Coronary artery (tissue), 2 donors: ENCODE measurements at regions not wholly inside any gene's neighbourhood (a gene's known extent, or its start where the extent isn't known, plus 50 kb on each side); places are given as distances from the start of the nearest gene placed in this dataset.

Experiments
- DNase-seq: peaks from one replicate; pipeline ENCODE4 v3.0.0-alpha.2; 2017; ENCODE audit warnings: low spot score
- H3K27ac ChIP-seq, 2 donors: fragments of 200-600 bp; sonication (generic); one replicate each; pipeline ENCODE4 v1.5.1; 2016 to 2019
- H3K4me3 ChIP-seq: fragments of 200-600 bp; sonication (generic); 2 replicates; pipeline ENCODE4 v1.5.1; 2016; ENCODE audit warnings: mild to moderate bottlenecking, moderate library complexity
- TF ChIP-seq, protein P1 (sequence below): fragments of 200-600 bp; sonication (generic); IDR thresholded peaks from one replicate; pipeline ENCODE4 v1.5.1; 2019; ENCODE audit warnings: antibody characterized with exemption

GRCh38 chr13:80721689-80722088 is 380.8 kb upstream of the SPRY2 start:
- no peak overlapping the region for H3K27ac ChIP-seq
- no peak for DNase-seq
- TF ChIP-seq, protein P1, sequence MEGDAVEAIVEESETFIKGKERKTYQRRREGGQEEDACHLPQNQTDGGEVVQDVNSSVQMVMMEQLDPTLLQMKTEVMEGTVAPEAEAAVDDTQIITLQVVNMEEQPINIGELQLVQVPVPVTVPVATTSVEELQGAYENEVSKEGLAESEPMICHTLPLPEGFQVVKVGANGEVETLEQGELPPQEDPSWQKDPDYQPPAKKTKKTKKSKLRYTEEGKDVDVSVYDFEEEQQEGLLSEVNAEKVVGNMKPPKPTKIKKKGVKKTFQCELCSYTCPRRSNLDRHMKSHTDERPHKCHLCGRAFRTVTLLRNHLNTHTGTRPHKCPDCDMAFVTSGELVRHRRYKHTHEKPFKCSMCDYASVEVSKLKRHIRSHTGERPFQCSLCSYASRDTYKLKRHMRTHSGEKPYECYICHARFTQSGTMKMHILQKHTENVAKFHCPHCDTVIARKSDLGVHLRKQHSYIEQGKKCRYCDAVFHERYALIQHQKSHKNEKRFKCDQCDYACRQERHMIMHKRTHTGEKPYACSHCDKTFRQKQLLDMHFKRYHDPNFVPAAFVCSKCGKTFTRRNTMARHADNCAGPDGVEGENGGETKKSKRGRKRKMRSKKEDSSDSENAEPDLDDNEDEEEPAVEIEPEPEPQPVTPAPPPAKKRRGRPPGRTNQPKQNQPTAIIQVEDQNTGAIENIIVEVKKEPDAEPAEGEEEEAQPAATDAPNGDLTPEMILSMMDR = no peak
- no peak overlapping the region for H3K4me3 ChIP-seq

DNA sequence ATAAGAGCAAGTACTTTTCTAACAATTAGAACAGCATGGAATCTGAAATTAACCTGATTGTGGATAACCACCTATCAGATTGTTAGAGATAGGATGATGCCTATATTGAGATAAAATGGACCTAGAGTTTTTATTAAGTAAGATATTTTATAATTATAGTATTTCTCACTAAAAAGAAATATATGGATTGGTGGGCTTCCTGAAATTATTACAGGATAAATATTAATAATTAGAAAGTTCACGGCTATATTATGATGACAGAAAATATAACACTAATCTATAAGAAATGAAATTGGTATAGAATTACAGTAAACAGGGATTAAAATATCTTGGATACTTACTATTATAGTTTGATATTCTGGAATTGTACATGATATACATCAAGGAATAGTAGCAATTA is 378.0 kb upstream of the SPRY2 start:
- TF ChIP-seq, protein P1 = no peak
- DNase-seq = no peak

DNA sequence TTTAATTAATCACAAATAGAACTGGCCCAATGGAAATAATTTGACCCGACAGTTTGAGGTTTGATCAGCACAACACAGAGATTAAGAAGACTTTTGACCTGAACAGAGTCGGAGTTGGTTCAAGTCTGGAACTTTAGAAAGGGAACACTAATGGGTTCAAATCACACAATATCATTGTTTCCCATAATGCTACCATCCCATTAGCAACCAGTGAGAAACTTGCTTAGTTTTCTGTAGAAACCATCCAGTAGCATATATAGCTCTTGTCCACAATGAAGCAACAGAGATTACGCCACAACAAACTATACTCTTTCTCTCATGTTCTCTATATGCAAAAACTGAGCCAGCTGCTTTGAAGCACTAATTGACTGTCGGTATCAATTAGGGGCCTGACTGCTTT is 376.9 kb upstream of the SPRY2 start:
- no peak overlapping the region for H3K4me3 ChIP-seq
- TF ChIP-seq, protein P1 = no peak
- no peak for DNase-seq

More for the DNA sequence above, 378.0 kb upstream of the SPRY2 start:
- H3K27ac ChIP-seq = no peak overlapping the region
- no peak overlapping the region for H3K4me3 ChIP-seq

GRCh38 chr13:80716610-80717081 is 375.7 kb upstream of the SPRY2 start:
- no peak overlapping the region for H3K27ac ChIP-seq
- no peak for DNase-seq

More for the DNA sequence above, 376.9 kb upstream of the SPRY2 start:
- H3K27ac ChIP-seq = no peak overlapping the region

GRCh38 chr13:80712026-80712425 is 371.1 kb upstream of the SPRY2 start:
- TF ChIP-seq, protein P1 = no peak
- DNase-seq = no peak
- no peak overlapping the region for H3K27ac ChIP-seq
- no peak overlapping the region for H3K4me3 ChIP-seq

More at GRCh38 chr13:80716610-80717081, 375.7 kb upstream of the SPRY2 start:
- H3K4me3 ChIP-seq = no peak overlapping the region
- TF ChIP-seq, protein P1 = no peak

- Histone ChIP-seq H3K4me3 (no peak overlapping the region), H3K27ac (no peak overlapping the region)
- TF ChIP-seq, protein P1 = no peak
- no peak for DNase-seq
Measured at GRCh38 chr13:80708791-80709190, 367.9 kb upstream of the SPRY2 start.
